Fibroblast of pulmonary artery (primary cell): ENCODE measurements at regions not wholly inside any gene's neighbourhood (a gene's known extent, or its start where the extent isn't known, plus 50 kb on each side); places are given as distances from the start of the nearest gene placed in this dataset.

Experiments
- DNase-seq: peaks from one replicate; pipeline ENCODE4 v3.0.0-alpha.2; 2010; ENCODE audit warnings: low read depth
- H3K4me3 ChIP-seq: replicated peaks from 2 replicates; pipeline ENCODE4 v1.5.1; 2011; ENCODE audit warnings: low read depth, mild to moderate bottlenecking, control low read depth, low read length, moderate library complexity
- CTCF ChIP-seq: IDR thresholded peaks from 2 replicates; pipeline ENCODE4 v1.5.1; 2011; ENCODE audit warnings: mild to moderate bottlenecking, control low read depth, low read length, inconsistent platforms; ENCODE audit errors: missing control alignments

- no peak for DNase-seq
- H3K4me3 ChIP-seq = no peak overlapping the region
- no peak for TF ChIP-seq CTCF
Observed at GRCh38 chr16:62954144-62955032, 918.1 kb upstream of the CDH8 start.

- no peak for TF ChIP-seq CTCF
- H3K4me3 ChIP-seq = no peak overlapping the region
- DNase-seq = no peak
Observed at GRCh38 chr16:62950351-62950750, 914.1 kb upstream of the CDH8 start.

- H3K4me3 ChIP-seq = no peak overlapping the region
- no peak for TF ChIP-seq CTCF
- DNase-seq = no peak
Observed at GRCh38 chr16:62940569-62940968, 904.3 kb upstream of the CDH8 start.

GRCh38 chr16:62939687-62940086, 903.4 kb upstream of the CDH8 start:
- H3K4me3 ChIP-seq = no peak overlapping the region
- TF ChIP-seq CTCF = no peak
- no peak for DNase-seq

GRCh38 chr16:62933929-62934328, 897.7 kb upstream of the CDH8 start:
- DNase-seq = no peak

GRCh38 chr16:62929593-62929992, 893.4 kb upstream of the CDH8 start:
- no peak for DNase-seq
- H3K4me3 ChIP-seq = no peak overlapping the region
- TF ChIP-seq CTCF = no peak

More at GRCh38 chr16:62933929-62934328, 897.7 kb upstream of the CDH8 start:
- TF ChIP-seq CTCF = no peak
- no peak overlapping the region for H3K4me3 ChIP-seq

- no peak for DNase-seq
- no peak for TF ChIP-seq CTCF
- H3K4me3 ChIP-seq = no peak overlapping the region
Observed at GRCh38 chr16:62927122-62927521, 890.9 kb upstream of the CDH8 start.
